HL-60 (cell line): ENCODE measurements at regions not wholly inside any gene's neighbourhood (a gene's known extent, or its start where the extent isn't known, plus 50 kb on each side); places are given as distances from the start of the nearest gene placed in this dataset.
"Not testable (repeated sequence)": the region's sequence is repeated elsewhere in the genome, so short reads cannot be mapped to it uniquely, and the experiment has no call there.

Experiments
- DNase-seq, 2 experiments: peaks; one replicate each; pipeline ENCODE4 v3.0.0-alpha.2; 2010 to 2020; ENCODE audit warnings: low read depth in 1 of 2, low spot score in 1 of 2
- H3K27ac ChIP-seq: fragments of 250-450 bp; sonication (Bioruptor Pico); replicated peaks from 2 replicates; pipeline ENCODE4 v1.5.1; 2020; ENCODE audit warnings: mild to moderate bottlenecking, moderate library complexity
- H3K27me3 ChIP-seq: fragments of 250-450 bp; sonication (Bioruptor Pico); 2 replicates; pipeline ENCODE4 v1.5.1; 2021; ENCODE audit warnings: mild to moderate bottlenecking, moderate library complexity; ENCODE audit not compliant: insufficient read depth, poor library complexity, severe bottlenecking
- H3K4me3 ChIP-seq: replicated peaks from 2 replicates; pipeline ENCODE4 v1.5.1; 2011; ENCODE audit warnings: mild to moderate bottlenecking, control low read depth, low read length; ENCODE audit not compliant: insufficient read depth
- GABPA ChIP-seq: IDR thresholded peaks from 2 replicates; pipeline ENCODE4 v1.6.1; 2012; ENCODE audit warnings: low read depth
- POLR2AphosphoS5 ChIP-seq: IDR thresholded peaks from 2 replicates; pipeline ENCODE4 v1.6.1; 2012; ENCODE audit warnings: low read depth
- SPI1 ChIP-seq: IDR thresholded peaks from 2 replicates; pipeline ENCODE4 v1.6.1; 2012; ENCODE audit warnings: low read depth, mild to moderate bottlenecking, borderline replicate concordance
- TF ChIP-seq, protein P1 (sequence below): IDR thresholded peaks from 2 replicates; pipeline ENCODE4 v1.6.1; 2012; ENCODE audit warnings: low read depth; ENCODE audit not compliant: insufficient replicate concordance
- TF ChIP-seq, protein P2 (sequence below): IDR thresholded peaks from one replicate; pipeline ENCODE4 v1.5.1; 2011; ENCODE audit warnings: low read length, control low read depth, inconsistent platforms; ENCODE audit not compliant: insufficient read depth

DNA sequence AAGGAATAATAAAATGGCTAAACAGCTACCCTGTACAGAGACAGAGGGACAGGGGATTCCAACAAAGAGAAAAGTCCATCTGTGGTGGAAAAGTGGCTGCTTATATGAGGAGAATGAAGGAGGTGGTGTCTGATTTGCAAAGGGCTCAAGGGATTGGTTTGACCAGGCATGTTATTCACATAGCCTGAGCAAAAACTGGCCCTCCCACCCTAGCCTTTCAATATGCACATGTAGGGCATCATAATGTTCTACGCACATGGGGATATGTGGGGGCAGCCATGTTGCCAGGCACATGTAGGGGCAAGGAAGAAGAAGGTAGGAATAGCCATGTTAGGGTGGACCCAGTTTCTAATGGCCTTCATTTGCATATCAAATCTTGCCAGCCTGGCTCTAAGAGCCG is 1527.1 kb downstream of the RPIA start:
- not testable (repeated sequence) for H3K27ac ChIP-seq, H3K4me3 ChIP-seq, DNase-seq, H3K27me3 ChIP-seq

DNA sequence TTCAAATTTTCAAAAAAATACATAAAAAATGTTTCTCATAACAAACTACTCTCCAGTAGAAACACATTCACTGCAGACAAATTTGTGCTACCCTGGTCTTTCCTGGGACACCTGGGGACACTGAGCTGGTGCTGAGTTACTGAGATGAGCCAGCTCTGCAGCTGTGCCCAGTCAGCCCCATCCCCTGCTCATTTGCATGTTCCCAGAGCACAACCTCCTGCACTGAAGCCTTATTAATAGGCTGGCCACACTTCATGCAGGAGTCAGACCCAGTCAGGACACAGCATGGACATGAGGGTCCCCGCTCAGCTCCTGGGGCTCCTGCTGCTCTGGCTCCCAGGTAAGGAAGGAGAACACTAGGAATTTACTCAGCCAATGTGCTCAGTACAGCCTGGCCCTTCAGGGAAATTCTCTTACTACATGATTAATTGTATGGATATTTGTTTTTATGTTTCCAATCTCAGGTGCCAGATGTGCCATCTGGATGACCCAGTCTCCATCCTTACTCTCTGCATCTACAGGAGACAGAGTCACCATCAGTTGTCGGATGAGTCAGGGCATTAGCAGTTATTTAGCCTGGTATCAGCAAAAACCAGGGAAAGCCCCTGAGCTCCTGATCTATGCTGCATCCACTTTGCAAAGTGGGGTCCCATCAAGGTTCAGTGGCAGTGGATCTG is 1529.3 kb downstream of the RPIA start:
- H3K4me3 ChIP-seq, result not testable (repeated sequence)

DNA sequence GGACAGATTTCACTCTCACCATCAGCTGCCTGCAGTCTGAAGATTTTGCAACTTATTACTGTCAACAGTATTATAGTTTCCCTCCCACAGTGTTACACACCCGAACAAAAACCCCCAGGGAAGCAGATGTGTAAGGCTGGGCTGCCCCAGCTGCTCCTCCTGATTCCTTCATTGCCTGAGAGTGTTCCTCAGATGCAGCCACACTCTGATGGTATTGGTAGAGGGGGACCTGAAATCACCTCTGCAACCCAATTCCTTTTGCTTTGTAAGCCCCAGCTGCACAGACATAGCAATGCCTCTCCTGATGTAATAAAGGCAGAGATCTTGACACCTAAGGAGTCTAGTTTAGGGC is 1529.8 kb downstream of the RPIA start:
- TF ChIP-seq, protein P1, sequence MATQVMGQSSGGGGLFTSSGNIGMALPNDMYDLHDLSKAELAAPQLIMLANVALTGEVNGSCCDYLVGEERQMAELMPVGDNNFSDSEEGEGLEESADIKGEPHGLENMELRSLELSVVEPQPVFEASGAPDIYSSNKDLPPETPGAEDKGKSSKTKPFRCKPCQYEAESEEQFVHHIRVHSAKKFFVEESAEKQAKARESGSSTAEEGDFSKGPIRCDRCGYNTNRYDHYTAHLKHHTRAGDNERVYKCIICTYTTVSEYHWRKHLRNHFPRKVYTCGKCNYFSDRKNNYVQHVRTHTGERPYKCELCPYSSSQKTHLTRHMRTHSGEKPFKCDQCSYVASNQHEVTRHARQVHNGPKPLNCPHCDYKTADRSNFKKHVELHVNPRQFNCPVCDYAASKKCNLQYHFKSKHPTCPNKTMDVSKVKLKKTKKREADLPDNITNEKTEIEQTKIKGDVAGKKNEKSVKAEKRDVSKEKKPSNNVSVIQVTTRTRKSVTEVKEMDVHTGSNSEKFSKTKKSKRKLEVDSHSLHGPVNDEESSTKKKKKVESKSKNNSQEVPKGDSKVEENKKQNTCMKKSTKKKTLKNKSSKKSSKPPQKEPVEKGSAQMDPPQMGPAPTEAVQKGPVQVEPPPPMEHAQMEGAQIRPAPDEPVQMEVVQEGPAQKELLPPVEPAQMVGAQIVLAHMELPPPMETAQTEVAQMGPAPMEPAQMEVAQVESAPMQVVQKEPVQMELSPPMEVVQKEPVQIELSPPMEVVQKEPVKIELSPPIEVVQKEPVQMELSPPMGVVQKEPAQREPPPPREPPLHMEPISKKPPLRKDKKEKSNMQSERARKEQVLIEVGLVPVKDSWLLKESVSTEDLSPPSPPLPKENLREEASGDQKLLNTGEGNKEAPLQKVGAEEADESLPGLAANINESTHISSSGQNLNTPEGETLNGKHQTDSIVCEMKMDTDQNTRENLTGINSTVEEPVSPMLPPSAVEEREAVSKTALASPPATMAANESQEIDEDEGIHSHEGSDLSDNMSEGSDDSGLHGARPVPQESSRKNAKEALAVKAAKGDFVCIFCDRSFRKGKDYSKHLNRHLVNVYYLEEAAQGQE, result no peak
- TF ChIP-seq SPI1 (no peak), GABPA (no peak), POLR2AphosphoS5 (no peak)
- TF ChIP-seq, protein P2, sequence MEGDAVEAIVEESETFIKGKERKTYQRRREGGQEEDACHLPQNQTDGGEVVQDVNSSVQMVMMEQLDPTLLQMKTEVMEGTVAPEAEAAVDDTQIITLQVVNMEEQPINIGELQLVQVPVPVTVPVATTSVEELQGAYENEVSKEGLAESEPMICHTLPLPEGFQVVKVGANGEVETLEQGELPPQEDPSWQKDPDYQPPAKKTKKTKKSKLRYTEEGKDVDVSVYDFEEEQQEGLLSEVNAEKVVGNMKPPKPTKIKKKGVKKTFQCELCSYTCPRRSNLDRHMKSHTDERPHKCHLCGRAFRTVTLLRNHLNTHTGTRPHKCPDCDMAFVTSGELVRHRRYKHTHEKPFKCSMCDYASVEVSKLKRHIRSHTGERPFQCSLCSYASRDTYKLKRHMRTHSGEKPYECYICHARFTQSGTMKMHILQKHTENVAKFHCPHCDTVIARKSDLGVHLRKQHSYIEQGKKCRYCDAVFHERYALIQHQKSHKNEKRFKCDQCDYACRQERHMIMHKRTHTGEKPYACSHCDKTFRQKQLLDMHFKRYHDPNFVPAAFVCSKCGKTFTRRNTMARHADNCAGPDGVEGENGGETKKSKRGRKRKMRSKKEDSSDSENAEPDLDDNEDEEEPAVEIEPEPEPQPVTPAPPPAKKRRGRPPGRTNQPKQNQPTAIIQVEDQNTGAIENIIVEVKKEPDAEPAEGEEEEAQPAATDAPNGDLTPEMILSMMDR, result no peak
- H3K27ac ChIP-seq, result no peak overlapping the region
- DNase-seq, result no peak
- H3K4me3 ChIP-seq, result no peak overlapping the region
- H3K27me3 ChIP-seq, result no peaks in the 10 kb centered on the region

More for the DNA sequence above, 1529.3 kb downstream of the RPIA start:
- not testable (repeated sequence) for H3K27me3 ChIP-seq, DNase-seq, H3K27ac ChIP-seq

DNA sequence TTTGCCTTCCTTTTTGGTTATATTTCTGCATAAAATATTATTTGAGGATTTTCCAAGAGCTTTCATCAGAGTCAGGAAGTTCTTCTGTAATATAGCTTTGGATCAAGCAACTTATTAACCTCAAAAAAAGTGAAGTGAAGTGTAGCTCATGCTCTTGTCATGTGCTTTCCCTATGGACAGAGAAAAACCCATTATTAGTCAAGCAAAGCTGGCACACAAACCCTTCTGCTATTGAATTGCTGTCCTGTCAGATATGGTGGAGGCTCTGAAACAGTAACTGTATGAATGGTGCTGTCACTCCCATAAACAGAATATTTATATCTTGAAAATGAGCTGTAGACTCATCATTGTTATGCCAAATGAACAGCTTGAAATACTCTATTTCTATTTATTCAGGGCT is 1533.3 kb downstream of the RPIA start:
- H3K27ac ChIP-seq, H3K27me3 ChIP-seq, H3K4me3 ChIP-seq, DNase-seq: not testable (repeated sequence)

DNA sequence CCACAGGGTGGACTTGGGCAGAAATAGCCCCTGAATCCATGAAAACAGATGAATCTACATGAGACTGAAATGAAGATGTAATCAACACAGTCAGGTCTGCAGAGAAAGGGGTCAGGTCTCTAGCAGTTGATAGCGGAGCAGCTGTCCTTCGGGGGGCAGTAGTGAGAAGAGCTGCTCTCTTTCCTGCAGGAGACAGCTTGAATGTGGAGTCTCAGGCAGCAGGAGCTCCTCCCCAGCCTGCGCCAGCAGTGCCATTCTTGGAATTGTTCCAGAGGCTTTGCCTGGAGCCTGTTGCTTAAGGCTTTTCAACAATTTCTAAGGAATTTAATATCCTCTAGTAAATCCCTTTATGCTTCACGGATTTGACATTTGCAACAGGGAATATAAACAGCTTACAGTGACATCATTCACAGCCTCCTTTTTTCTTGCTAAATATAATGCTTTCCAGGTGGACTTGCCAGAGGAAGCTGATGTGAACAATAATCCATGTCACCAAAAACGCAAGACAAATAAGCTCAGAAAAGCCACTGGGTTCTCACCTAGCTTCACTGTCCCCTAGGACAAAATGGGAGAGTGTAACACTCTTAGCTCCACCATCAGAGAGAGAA is 1535.1 kb downstream of the RPIA start:
- not testable (repeated sequence) for H3K4me3 ChIP-seq, H3K27me3 ChIP-seq, DNase-seq, H3K27ac ChIP-seq

DNA sequence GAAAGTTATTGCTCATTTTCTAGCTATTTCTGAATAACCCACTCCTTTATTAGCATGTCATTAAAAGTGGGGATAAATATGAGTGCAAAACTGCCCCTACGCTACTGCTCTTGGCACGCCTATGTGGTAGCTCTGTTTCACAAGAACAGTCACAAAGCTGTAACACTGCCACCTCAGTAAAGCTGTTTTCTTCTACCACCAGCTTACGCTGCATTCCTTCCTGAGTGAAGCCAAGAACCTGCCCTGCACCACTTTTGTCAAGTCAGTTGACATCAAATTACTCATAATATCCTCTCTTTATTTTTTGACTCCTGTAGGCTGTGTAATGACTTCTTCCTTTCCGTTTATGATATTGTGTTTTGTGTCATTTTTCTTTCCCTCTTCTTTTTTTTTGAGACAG is 1539.7 kb downstream of the RPIA start:
- H3K4me3 ChIP-seq, DNase-seq, H3K27ac ChIP-seq, H3K27me3 ChIP-seq: not testable (repeated sequence)

DNA sequence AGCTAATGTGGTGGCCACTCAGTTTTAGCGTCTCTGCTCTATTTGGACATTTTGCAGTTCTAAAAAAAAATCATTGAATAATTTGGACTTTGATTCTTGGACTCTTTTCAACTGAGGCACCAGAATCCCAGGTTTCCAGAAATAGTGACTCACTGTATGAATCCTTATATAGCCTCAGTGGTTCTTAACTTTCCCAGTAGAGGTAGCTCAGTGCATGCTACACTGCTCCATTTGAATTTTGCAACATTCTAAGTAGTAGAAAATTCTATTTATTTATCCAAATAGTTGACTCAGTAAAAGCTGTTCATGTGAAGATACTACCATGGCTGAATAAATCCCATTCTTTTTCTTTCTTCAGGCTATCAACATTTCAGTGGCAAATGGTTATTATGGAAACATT is 1544.0 kb downstream of the RPIA start:
- not testable (repeated sequence) for DNase-seq, H3K27me3 ChIP-seq, H3K4me3 ChIP-seq, H3K27ac ChIP-seq

DNA sequence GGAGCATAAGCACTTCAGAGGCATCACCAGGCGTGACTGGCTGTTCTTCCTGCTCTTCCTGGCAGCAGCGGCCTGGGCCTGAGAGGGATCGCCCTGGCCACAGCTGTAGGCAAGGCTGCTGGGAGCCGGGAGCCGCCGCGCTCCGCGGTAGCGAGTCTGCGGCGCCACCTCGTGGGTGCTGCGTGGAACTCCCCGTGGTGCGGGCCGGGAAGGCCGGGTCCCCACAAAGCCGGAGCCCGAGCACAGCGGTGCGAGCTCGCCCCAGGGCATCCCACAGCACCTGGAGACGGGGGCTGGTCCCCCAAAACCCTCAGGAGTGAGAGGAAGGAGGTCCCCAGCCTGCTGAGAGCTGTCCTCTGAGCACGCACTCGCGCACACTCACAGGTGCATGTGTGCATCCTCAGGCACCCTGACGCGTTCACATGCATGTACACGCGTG is 1546.5 kb downstream of the RPIA start:
- not testable (repeated sequence) for H3K27ac ChIP-seq, H3K27me3 ChIP-seq, H3K4me3 ChIP-seq
- DNase-seq, result peak in 1 of 2 experiments; percentile 26

DNA sequence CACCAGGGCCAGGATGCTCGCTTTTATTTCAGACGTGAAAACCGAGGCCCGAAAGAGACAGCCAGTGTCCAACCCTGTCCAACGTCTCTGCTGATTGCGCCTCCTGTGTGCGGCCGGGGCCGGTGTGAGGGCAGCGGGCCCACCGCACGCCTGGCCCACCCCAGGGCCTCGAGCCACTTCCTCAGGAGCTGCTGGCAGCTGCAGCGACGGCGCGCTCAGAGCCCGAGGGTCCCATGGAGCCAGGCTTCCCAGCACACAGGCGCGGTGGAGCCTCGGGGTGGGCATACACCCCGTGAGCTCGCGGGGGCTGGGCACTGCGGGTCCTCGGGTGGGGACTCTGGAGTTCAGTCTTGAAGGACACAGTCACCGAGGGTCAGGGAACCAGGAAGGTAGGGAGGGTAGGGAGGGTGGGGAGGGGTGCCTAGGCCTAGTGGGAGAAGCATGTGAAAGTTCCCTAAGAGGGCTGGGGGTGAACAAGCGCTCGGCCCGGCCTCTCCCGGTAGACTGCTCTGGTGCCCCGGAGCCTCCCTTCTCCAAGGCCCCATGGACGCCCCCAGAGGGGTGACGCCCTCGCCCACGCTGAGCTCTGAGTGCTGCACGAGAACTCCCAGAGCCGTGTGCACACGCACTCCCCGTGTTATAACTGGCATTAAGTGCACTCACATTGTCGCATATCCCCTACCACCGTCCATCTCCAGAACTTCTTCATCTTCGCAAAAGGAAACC is 1547.2 kb downstream of the RPIA start:
- H3K27ac ChIP-seq, result not testable (repeated sequence)

DNA sequence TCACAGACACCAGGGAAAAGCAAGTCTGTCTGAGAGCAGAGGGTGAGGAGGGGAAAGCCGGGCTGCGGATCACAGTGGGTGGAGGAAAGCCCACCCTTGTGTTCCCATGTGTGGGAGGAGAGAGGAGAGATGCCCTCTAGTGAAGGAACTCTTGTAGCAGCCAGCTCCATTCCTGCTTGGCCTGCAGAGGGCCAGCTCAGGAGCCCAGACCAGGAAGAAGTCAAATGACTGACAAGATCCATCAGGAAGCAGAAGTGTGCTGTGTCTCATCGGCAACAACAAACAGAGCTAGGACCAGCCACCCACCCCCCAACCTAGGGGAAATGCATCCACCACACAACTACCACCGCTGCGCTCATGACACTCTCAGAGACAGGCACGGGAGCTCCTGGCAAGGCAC is 1548.3 kb downstream of the RPIA start:
- not testable (repeated sequence) for H3K27me3 ChIP-seq, H3K4me3 ChIP-seq, DNase-seq, H3K27ac ChIP-seq

More for the DNA sequence above, 1547.2 kb downstream of the RPIA start:
- DNase-seq, H3K27me3 ChIP-seq, H3K4me3 ChIP-seq: not testable (repeated sequence)

DNA sequence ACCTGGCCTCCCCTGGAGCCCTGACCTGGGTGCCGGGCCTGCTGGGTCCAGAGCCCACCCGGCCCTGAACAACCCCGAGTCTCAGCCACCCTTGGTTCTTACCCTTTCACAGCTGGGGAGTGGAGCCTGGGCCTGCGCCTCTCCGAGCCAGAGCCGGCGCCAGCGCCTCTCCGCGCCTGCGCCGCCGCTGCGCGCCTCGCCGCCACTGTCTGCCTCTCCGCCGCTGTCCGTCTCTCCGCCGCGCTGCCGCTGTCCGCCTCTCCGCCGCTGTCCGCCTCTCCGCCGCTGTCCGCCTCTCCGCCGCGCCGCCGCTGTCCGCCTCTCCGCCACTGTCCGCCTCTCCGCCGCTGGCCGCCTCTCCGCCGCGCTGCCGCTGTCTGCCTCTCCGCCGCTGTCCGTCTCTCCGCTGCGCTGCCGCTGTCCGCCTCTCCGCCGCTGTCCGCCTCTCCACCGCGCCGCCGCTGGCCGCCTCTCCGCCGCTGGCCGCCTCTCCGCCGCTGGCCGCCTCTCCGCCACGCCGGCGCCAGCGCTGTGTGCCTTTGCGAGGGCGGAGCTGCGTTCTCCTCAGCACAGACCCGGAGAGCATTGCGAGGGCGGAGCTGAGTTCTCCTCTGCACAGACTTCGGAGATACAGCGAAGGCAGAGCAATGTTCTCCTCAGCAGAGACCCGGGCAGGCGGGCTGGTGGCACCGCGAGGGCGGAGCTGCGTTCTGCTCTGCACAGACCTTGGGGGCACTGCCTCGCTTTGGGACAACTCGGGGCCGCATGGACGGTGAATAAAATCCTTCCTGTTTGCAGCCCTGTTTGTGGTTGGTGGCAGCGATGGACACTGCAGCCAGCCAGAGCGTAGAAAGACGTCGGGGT is 1553.7 kb downstream of the RPIA start:
- not testable (repeated sequence) for H3K27ac ChIP-seq, H3K4me3 ChIP-seq, DNase-seq

More for the DNA sequence above, 1553.7 kb downstream of the RPIA start:
- H3K27me3 ChIP-seq, result not testable (repeated sequence)
